ENCODE measurements at regions not wholly inside any gene's neighbourhood (a gene's known extent, or its start where the extent isn't known, plus 50 kb on each side); places are given as distances from the start of the nearest gene placed in this dataset.
"Not testable (repeated sequence)": the region's sequence is repeated elsewhere in the genome, so short reads cannot be mapped to it uniquely, and the experiment has no call there.

- no peaks in the 10 kb centered on the region for H3K9me3 ChIP-seq (ENCODE audit: low read depth)
- DNase-seq (ENCODE audit: low spot score): peak; percentile 10
- H3K79me2 ChIP-seq: no peaks in the 10 kb centered on the region
- WGBS (ENCODE audit: low lambda C conversion rate, missing lambda C conversion rate): 35% methylated on average over 2 of the region's 2 CpGs
- H3K4me1 ChIP-seq (ENCODE audit: insufficient read depth): peaks cover 16% of the 10 kb centered on the region
- TF ChIP-seq EZH2 (IDR thresholded peaks at IDR 0.05; ENCODE audit: borderline replicate concordance) (no peak), CTCF (IDR thresholded peaks at IDR 0.05; ENCODE audit: poor library complexity) (no peak), EZH2phosphoT487 (IDR thresholded peaks at IDR 0.05; ENCODE audit: low read depth, severe bottlenecking, unreplicated experiment) (no peak)
- H3K4me2 ChIP-seq: peak overlapping the region; percentile 32
- H3K36me3 ChIP-seq (replicated peaks; ENCODE audit: insufficient read depth, low read depth): no peaks in the 10 kb centered on the region
- no peak overlapping the region for H2AFZ ChIP-seq
- no peak overlapping the region for H3K4me3 ChIP-seq
- H4K20me1 ChIP-seq (ENCODE audit: insufficient read depth, poor library complexity, severe bottlenecking): no peaks in the 10 kb centered on the region
- H3K27me3 ChIP-seq: no peaks in the 10 kb centered on the region
- H3K27ac ChIP-seq: peak overlapping the region; percentile 31
- H3K9me2 ChIP-seq (replicated peaks; ENCODE audit: insufficient read depth): no peaks in the 10 kb centered on the region
These were observed 1005.5 kb upstream of the CITED2 start for GRCh38 chr6:140379919-140380318.

DNA sequence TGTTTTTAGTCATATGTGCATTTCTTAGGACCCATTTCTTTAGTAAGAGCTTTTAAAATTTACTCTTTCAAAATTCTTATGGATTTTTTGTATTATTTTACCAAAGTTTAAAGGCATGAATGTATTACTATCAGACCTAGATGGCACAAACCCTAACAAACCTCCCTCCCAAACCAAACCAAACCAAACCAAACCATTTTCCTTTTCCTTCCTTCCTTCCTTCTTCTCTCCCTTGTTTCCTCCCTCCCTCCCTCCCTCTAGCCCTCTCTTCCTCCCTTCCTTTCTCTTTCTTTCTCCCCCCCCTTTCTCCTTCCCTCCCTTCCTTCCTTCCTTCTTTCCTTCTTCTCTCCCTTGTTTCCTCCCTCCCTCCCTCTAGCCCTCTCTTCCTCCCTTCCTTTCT, 1001.8 kb upstream of the CITED2 start:
- Histone ChIP-seq H2AFZ (no peak overlapping the region), H3K9me3 (ENCODE audit: low read depth) (no peaks in the 10 kb centered on the region), H3K79me2 (no peaks in the 10 kb centered on the region), H3K4me3 (no peak overlapping the region), H3K9me2 (replicated peaks; ENCODE audit: insufficient read depth) (no peaks in the 10 kb centered on the region), H4K20me1 (ENCODE audit: insufficient read depth, poor library complexity, severe bottlenecking) (no peaks in the 10 kb centered on the region), H3K36me3 (replicated peaks; ENCODE audit: insufficient read depth, low read depth) (no peaks in the 10 kb centered on the region), H3K4me1 (ENCODE audit: insufficient read depth) (peaks cover 16% of the 10 kb centered on the region), H3K27ac (no peak overlapping the region), H3K27me3 (no peaks in the 10 kb centered on the region), H3K4me2 (no peak overlapping the region)
- no peak for DNase-seq (ENCODE audit: low spot score)
- TF ChIP-seq CTCF (IDR thresholded peaks at IDR 0.05; ENCODE audit: poor library complexity): no peak
- no peak for TF ChIP-seq EZH2phosphoT487 (IDR thresholded peaks at IDR 0.05; ENCODE audit: low read depth, severe bottlenecking, unreplicated experiment)
- TF ChIP-seq EZH2 (IDR thresholded peaks at IDR 0.05; ENCODE audit: borderline replicate concordance): no peak

- not testable (repeated sequence) for H3K9me2 ChIP-seq (replicated peaks; ENCODE audit: insufficient read depth); H3K79me2 ChIP-seq; H3K27ac ChIP-seq; DNase-seq (ENCODE audit: low spot score); H4K20me1 ChIP-seq (ENCODE audit: insufficient read depth, poor library complexity, severe bottlenecking); H3K4me2 ChIP-seq; H3K36me3 ChIP-seq (replicated peaks; ENCODE audit: insufficient read depth, low read depth); H3K4me1 ChIP-seq (ENCODE audit: insufficient read depth); H3K4me3 ChIP-seq; H3K27me3 ChIP-seq; H3K9me3 ChIP-seq (ENCODE audit: low read depth); H2AFZ ChIP-seq
- WGBS (ENCODE audit: low lambda C conversion rate, missing lambda C conversion rate): 100% methylated on average over 8 of the region's 24 CpGs
These were observed 999.3 kb upstream of the CITED2 start for GRCh38 chr6:140373728-140374127.

DNA sequence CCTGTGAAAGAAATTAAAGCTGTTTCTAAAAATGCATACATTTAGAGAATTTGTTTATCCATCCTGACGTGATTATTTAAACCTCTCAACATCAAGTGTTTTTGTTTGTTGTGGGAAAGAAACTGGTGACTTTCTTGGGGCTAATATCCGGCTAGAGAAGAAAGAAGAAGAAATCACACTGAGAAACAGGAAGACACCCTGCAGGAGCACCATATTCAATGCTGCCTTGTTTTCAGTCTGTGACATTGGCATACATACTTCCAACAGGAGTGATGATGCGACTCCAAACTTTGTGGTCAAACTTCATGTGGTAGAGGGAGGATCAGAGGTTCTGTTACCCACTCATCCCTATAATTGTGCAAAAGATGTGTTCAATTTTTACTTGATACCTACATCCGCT, 997.6 kb upstream of the CITED2 start:
- Histone ChIP-seq H3K4me1 (ENCODE audit: insufficient read depth) (no peaks in the 10 kb centered on the region), H3K27me3 (no peaks in the 10 kb centered on the region), H4K20me1 (ENCODE audit: insufficient read depth, poor library complexity, severe bottlenecking) (no peaks in the 10 kb centered on the region), H3K79me2 (no peaks in the 10 kb centered on the region), H3K27ac (no peak overlapping the region), H3K4me2 (no peak overlapping the region), H2AFZ (no peak overlapping the region), H3K36me3 (replicated peaks; ENCODE audit: insufficient read depth, low read depth) (no peaks in the 10 kb centered on the region), H3K4me3 (no peak overlapping the region), H3K9me3 (ENCODE audit: low read depth) (no peaks in the 10 kb centered on the region), H3K9me2 (replicated peaks; ENCODE audit: insufficient read depth) (no peaks in the 10 kb centered on the region)
- 75% methylated on average over 4 of the region's 4 CpGs for WGBS (ENCODE audit: low lambda C conversion rate, missing lambda C conversion rate)
- TF ChIP-seq EZH2phosphoT487 (IDR thresholded peaks at IDR 0.05; ENCODE audit: low read depth, severe bottlenecking, unreplicated experiment): no peak
- no peak for TF ChIP-seq EZH2 (IDR thresholded peaks at IDR 0.05; ENCODE audit: borderline replicate concordance)
- no peak for TF ChIP-seq CTCF (IDR thresholded peaks at IDR 0.05; ENCODE audit: poor library complexity)
- DNase-seq (ENCODE audit: low spot score): no peak

Data from hepatocyte (in vitro differentiated cells).